Activated T-cell treated with anti-CD3 and anti-CD28 coated beads, Interleukin-2, amount 50 U/mL, for 48 hours (primary cell): ENCODE measurements at regions not wholly inside any gene's neighbourhood (a gene's known extent, or its start where the extent isn't known, plus 50 kb on each side); places are given as distances from the start of the nearest gene placed in this dataset.
A peak's percentile ranks its signal among the peaks of the same experiment; 100 is the strongest.

Experiments used
- DNase-seq, 2 experiments: peaks; one replicate each; pipeline ENCODE4 v3.0.0-alpha.2; 2020

GRCh38 chr16:89027281-89027680, 50.3 kb upstream of the CBFA2T3 start:
- no peak for DNase-seq

DNA sequence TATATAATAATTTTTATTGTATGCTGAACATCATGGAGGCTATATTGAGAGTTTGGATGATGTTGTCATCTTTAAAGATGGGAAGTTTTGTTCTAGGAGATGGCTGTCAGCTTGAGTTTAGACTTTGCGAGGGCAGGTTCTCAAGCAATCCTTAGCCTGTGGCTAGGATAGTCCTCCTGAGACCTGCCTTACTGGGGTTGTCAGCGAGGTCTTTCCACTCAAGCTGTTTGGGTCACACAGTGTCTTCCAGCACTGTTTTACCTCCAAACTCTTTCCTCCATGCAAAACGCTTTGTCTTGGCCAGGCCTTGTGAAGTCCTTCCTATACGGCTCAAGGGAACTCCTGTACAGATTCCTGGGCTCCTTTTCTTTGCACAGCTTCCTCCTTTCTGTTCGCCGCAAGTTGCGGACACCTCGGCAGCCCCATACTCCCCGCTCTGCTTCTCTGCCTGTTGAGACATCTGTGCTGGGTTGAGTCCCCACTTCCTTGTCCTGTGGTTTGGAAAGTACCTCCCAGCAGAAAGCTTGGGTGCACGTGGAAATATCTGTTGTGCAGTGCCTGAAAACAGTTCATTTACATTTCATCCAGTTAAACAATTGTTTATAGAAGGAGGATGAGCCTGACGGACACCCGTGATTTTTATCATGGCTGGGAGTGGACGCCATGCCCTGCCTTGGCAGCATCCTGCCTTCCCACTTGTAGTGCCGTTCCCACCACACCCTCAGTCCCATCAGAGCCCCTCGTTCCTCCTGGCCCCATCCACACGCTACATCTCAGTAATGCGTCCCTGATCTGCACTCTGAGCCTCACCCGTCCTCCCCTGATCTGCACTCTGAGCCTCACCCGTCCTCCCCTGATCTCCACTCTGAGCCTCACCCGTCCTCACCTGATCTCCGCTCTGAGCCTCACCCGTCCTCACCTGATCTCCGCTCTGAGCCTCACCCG, 55.0 kb upstream of the CBFA2T3 start:
- peak; percentile 61 to 64 for DNase-seq

GRCh38 chr16:89033304-89033703, 56.3 kb upstream of the CBFA2T3 start:
- DNase-seq, result no peak

GRCh38 chr16:89033796-89034572, 57.0 kb upstream of the CBFA2T3 start:
- DNase-seq, result no peak

DNA sequence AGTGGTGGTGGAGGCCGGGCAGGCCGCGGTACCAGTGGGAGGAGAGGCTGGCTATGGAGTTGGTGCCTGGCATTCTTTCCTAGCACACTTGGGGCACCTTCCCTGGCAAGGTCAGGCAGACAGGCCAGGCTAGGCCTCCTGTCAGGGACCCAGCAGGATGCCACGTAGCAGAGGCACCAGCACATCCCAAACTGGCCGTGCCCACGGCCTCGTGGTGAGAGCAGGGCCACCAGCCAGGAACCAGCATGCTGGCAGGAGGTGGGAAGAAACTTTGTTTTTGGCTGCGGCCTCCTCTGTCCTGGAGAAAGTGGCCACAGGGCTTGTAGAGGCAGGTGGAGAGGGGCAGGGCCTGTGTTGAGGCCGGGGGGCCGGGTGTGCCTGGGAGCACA, 57.6 kb upstream of the CBFA2T3 start:
- DNase-seq, result no peak

DNA sequence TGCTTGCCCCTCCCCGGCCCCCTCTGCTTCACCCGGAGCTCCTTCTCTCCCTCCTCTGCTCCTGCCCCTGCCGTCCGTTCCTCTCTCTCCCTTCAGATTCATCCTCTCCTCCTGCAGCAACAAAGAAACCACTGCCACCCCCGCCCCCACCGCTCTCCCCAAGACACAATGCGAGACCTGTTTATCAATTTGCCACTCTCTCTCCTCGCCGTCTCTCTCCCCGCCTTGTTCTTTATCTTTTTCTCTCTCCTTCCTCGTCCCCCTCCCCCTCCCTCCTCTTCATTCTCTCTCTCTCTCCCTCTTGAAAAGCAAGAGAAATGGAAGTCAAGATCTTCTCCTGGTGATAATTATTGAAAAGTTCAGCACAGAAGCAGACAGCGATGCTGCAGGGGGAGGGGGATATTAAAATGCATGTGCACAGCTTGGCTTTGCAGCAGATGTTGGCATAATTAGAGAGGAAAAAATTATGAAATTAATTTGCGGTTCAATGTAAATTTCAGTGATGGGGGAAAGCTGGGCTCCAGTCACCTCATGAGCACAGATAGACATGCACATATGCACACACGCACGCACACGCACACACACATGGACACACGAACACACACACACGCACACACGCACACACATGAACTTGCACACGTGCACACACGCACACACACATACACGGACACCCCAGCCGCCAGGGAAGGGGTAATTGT, 58.1 kb upstream of the CBFA2T3 start:
- no peak for DNase-seq

- DNase-seq, result no peak
Measured at GRCh38 chr16:89035669-89036570, 57.7 kb upstream of the ACSF3 start.

- DNase-seq, result no peak
Measured at GRCh38 chr16:89036776-89037175, 56.9 kb upstream of the ACSF3 start.

- DNase-seq, result peak in 1 of 2 experiments; percentile 47
Measured at GRCh38 chr16:89037261-89038152, 56.1 kb upstream of the ACSF3 start.

DNA sequence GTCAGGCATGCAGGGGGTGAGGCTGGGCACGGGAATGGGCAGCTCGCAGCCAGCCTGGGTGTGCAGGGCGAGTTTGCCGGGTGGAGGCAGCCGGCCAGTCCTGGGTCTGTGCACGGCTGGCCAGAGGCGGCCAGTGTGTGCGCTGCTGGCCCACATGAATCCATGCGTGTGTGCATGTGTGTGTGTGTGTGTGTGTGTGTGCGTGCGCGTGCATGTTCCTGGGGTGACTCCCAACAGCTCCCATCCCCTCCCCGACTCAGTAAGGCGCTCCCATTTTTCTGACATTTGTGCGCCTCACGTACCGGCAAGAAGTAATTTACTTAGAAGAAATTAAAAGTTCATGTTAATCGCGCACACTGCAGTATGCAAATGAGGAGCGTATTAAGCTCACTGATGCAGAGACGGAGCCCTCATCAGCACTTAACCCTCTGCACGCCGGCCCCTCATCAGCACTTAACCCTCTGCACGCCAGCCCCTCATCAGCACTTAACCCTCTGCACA, 55.4 kb upstream of the ACSF3 start:
- no peak for DNase-seq

DNA sequence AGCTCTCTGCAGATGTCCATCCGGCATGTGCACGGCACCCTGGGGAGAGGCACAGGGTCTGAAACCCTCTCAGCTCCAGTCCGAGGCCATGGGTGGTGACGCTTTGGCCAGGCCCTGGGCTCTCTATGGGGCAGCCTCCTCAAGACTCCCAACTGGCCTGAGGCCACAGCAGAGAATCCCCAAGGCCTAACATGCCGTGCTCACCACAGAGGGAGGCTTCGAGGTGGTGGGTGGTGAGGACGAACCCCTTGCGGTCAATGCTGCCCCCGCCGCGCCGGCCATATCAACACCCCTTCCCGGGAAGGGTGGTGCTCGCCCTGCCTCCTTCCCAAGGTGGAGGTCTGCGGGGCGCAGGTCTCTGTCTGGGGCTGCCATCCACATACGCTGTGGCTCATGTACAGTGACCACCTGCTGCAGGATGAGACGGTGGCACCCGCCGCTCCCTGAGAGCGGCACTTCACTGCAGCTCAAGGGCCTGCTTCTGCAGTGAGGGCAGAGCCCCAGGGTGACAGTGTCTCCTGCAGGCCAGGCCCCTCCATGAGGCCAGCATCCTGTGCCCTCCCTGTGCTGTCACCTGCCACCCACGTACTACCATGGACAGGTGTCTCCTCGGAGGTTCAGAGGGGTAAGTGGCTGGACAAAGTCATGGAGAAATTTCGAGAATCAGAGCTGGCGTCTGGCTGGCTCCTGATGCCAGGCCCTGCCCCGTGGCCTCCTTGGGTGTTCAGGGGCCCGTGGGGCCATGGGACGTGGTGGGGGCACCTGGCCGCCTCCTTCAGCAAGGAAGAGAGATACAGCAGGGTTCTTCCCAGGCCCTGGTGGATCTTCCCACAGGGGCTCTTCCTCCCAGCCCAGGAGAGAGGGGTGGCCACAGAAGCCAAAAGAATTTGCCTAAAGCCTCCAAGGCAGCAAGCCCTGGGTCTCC, 54.6 kb upstream of the ACSF3 start:
- no peak for DNase-seq

GRCh38 chr16:89039756-89040155, 53.9 kb upstream of the ACSF3 start:
- no peak for DNase-seq

DNA sequence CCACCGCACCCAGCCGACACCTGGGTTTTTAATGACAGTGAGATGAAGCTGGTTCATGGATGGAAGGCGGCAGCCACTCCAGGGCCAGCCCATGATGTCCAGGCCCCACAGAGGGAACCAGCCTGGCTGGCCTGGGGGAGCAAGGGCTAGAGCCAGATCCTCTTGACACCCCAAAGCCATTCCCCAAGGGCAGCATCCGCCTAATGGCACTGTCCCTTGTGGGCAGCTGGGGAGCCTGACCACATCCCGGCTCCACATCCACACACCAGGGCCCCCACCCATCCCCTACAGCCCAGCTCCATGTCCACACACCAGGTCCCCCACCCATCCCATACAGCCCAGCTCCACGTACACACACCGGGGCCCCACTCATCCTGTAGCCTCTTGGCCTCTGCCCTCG, 53.3 kb upstream of the ACSF3 start:
- DNase-seq, result no peak

- DNase-seq, result no peak
Measured at GRCh38 chr16:89040861-89041570, 52.6 kb upstream of the ACSF3 start.

DNA sequence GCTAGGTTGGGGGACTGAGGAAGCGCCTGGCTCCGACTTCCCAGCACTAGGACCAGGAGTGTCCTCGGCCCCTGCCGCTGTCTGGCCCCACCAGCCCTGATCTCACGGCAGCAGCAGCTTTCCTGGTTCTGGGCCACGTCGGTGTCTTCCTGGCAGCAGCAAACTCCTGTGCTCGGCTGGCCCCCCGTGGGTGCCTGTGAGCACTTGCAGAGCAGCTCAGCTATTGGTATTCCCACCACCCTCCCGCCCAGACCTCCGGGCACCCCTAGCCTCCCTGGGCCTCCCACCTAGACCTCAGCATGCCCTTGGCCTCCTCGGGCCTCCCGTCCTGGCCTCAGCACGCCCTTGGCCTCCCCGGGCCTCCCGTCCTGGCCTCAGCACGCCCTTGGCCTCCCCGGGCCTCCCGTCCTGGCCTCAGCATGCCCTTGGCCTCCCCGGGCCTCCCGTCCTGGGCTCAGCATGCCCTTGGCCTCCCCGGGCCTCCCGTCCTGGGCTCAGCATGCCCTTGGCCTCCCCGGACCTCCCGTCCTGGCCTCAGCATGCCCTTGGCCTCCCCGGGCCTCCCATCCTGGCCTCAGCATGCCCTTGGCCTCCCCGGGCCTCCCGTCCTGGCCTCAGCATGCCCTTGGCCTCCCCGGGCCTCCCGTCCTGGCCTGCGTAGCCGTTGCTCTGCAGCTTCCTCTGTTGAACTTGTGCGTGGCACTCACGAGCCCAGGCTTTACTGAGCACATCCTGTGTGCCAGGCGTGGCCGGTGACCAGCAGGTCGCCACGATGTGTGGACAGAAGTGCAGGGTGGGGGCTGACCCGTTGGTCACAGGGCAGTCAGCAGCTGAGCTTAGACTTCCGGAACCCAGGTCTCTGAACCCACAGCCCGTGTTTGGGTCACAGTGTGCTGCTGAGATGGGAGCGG, 51.8 kb upstream of the ACSF3 start:
- no peak for DNase-seq

DNA sequence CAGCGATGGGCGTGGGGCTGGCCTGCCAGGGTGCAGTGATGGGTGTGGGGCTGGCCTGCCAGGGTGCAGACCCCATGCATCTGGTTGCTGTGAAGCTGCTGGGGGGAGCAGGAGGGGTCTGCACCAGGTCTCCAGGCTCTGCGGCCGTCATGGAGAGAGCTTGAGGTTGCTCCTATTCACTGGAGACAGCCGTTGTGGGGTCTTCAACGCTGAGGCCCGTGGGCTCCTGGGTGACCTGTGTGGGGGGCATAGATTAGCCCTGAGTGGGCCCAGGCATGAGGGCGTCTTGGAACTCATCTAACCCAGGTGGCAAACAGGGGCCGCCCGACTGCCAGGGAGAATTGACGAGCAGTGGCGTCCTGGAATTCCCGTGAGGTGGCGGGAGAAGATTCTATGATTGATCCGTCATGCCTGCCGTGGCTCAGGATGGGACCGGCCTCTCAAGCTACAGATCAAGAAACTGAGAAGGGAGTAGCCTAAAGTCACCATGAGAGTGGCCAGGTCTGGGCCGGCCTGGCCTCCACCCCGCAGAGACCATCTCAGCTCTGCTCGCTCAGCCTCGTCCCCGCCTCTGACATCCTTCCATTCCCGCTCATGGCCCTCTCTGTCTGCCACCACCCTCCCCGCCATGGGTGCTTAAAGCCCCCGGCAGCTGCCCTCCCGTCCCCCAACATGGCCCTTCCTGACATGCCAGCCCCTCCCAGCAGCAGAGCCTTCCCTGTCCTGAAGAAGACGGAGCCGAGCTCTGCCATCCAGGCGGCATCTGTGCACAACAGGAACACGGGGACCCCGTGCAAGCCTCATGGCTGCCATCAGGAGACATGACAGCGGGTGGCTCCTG, 50.7 kb upstream of the ACSF3 start:
- DNase-seq, result no peak
